Nephron progenitor cell (in vitro differentiated cells): ENCODE measurements at regions not wholly inside any gene's neighbourhood (a gene's known extent, or its start where the extent isn't known, plus 50 kb on each side); places are given as distances from the start of the nearest gene placed in this dataset.

Source experiments
- DNase-seq: peaks from one replicate; pipeline ENCODE4 v3.0.0; 2021
- H3K27ac Mint-ChIP-seq: 2 replicates; pipeline ENCODE4 v1.8.0; 2021; ENCODE audit warnings: mild to moderate bottlenecking, moderate library complexity, mixed read lengths
- H3K27me3 Mint-ChIP-seq: 2 replicates; pipeline ENCODE4 v1.8.0; 2021; ENCODE audit warnings: mild to moderate bottlenecking, low read depth, mixed read lengths; ENCODE audit not compliant: poor library complexity
- H3K36me3 Mint-ChIP-seq: 2 replicates; pipeline ENCODE4 v1.8.0; 2021; ENCODE audit warnings: low read depth, mixed read lengths
- H3K4me1 Mint-ChIP-seq: 2 replicates; pipeline ENCODE4 v1.8.0; 2021; ENCODE audit warnings: mixed read lengths
- H3K4me3 Mint-ChIP-seq: 2 replicates; pipeline ENCODE4 v1.8.0; 2021; ENCODE audit warnings: mild to moderate bottlenecking, moderate library complexity, mixed read lengths
- H3K9me3 Mint-ChIP-seq: 2 replicates; pipeline ENCODE4 v1.8.0; 2021; ENCODE audit warnings: mild to moderate bottlenecking, moderate library complexity, mixed read lengths
- TF ChIP-seq, protein P1 (sequence below): fragments of 200-600 bp; sonication (generic); IDR thresholded peaks from 2 replicates; pipeline ENCODE4 v1.5.0; 2021; ENCODE audit warnings: antibody characterized with exemption

DNA sequence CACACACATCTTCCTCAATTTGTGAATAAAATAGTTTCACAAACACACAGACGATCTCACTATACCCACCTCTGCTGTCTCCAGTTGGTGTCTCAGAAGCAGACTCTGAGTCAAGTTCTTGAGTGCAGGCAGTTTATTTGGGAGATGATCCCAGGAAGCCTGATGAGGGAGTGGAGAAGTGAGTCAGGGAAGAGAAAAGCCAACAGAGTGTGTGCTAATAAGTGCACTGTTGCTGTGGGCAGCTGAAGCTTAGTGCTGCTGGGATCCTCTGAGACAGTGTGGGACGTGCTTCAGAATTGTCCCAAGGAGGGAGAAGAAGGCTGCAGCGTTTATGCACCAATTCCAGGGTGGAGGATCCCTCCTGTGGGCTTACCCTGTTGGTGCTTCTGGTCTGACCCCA is 423.2 kb upstream of the C16orf82 start:
- Mint-ChIP-seq H3K9me3 (no peaks in the 10 kb centered on the region), H3K27ac (no peak overlapping the region), H3K27me3 (peaks cover 32% of the 10 kb centered on the region), H3K36me3 (no peaks in the 10 kb centered on the region), H3K4me3 (no peak overlapping the region), H3K4me1 (peaks cover 25% of the 10 kb centered on the region)
- TF ChIP-seq, protein P1, sequence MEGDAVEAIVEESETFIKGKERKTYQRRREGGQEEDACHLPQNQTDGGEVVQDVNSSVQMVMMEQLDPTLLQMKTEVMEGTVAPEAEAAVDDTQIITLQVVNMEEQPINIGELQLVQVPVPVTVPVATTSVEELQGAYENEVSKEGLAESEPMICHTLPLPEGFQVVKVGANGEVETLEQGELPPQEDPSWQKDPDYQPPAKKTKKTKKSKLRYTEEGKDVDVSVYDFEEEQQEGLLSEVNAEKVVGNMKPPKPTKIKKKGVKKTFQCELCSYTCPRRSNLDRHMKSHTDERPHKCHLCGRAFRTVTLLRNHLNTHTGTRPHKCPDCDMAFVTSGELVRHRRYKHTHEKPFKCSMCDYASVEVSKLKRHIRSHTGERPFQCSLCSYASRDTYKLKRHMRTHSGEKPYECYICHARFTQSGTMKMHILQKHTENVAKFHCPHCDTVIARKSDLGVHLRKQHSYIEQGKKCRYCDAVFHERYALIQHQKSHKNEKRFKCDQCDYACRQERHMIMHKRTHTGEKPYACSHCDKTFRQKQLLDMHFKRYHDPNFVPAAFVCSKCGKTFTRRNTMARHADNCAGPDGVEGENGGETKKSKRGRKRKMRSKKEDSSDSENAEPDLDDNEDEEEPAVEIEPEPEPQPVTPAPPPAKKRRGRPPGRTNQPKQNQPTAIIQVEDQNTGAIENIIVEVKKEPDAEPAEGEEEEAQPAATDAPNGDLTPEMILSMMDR, result no peak
- no peak for DNase-seq

DNA sequence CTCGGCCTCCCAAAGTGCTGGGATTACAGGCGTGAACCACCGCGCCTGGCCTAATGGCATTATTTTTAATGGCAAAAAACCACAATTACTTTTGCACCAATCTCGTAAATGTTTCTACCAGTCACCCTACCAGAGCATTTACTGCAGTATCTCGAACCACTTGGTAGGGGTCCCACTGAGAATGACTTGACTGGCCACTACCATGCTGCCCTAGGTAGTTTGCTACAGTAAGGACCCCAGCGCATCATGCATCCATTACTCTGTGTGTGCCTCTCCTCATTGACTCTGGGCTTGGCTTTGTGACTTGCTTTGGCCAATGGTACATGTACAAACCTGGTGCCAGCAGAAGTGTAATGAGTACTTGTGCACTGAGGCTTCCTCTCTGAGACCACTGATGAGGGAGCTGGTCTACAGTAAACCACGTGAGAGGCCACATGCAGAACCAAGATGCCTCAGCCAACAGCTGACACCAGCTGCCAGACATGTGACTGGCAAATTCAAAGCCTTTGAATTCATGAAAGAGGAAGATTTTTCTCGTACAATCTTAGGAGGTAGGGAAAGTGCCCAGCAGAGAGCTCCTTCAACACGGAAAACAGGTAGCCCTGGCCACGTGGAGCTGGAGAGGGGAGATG is 421.7 kb upstream of the C16orf82 start:
- H3K36me3 Mint-ChIP-seq, result no peaks in the 10 kb centered on the region
- TF ChIP-seq, protein P1, result no peak

DNA sequence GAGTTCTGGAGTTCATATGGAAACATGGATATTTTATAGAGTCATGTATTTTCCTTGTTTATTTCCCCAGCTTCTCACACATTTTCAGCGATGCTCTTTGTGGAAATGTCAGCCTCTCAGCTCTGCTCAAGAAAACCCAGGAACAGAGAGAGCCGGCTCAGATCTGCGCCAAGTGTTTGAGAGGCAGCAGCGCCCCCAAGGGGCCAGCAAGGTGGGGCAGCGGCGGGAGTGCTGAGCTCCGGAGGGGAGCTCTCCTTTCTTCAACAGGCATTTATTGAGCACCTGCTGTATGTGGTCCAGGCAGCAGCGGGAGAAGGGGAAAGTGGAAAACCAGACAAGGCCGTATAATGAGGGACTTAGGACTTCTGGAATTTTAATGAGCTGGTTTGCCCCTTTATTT is 421.1 kb upstream of the C16orf82 start:
- DNase-seq, result peak; percentile 57
- peaks cover 30% of the 10 kb centered on the region for H3K4me1 Mint-ChIP-seq
- H3K9me3 Mint-ChIP-seq, result no peaks in the 10 kb centered on the region
- H3K4me3 Mint-ChIP-seq, result no peak overlapping the region
- no peak overlapping the region for H3K27ac Mint-ChIP-seq
- H3K27me3 Mint-ChIP-seq, result peaks cover 24% of the 10 kb centered on the region
- TF ChIP-seq, protein P1, result peak; percentile 68
- no peaks in the 10 kb centered on the region for H3K36me3 Mint-ChIP-seq

More for the DNA sequence above, 421.7 kb upstream of the C16orf82 start:
- H3K27me3 Mint-ChIP-seq, result peaks cover 30% of the 10 kb centered on the region
- no peak overlapping the region for H3K27ac Mint-ChIP-seq
- no peak overlapping the region for H3K4me3 Mint-ChIP-seq
- H3K9me3 Mint-ChIP-seq, result no peaks in the 10 kb centered on the region
- H3K4me1 Mint-ChIP-seq, result peaks cover 30% of the 10 kb centered on the region
- no peak for DNase-seq

DNA sequence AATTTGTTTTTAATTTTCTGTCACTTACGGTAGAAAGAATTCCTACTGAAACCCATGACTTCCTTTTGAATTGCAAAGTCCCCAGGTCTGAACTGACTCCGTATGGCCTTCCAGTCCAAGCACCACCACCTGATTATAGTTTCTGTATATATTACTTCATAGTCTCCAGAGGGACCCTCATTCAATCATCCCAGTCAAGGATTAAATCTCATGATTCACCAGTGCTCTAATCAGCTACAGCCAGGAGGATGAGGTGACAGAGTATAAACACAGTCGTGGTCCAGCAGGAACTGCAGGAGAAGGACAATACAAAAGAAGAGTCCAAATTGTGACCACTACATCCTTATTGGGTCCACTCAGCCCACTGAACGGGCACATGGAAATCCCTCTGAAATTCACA is 418.9 kb upstream of the C16orf82 start:
- TF ChIP-seq, protein P1, result no peak

DNA sequence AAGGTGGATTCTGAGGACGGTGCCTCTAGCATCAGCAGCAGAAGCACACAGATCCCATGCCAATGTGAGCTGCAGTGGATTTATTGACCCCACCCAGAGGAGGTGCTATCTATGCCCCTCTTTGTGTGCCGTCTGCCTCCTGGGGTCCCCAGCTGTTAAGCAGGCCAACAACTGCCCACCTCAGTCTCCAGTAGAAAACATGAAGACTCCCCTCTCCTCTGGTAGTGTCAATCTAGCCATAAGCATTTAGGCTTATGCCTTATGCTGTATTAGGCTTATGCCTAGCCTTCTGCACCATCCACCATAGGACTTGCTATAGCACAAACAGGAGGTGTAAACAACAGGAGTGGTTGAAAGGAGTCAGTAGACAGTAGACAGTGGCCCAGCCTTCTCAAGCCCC is 417.9 kb upstream of the C16orf82 start:
- Mint-ChIP-seq H3K4me1 (peaks cover 20% of the 10 kb centered on the region), H3K4me3 (no peak overlapping the region)
- DNase-seq, result no peak

More for the DNA sequence above, 418.9 kb upstream of the C16orf82 start:
- no peak for DNase-seq
- Mint-ChIP-seq H3K36me3 (no peaks in the 10 kb centered on the region), H3K4me1 (peaks cover 30% of the 10 kb centered on the region), H3K27ac (no peak overlapping the region), H3K4me3 (no peak overlapping the region), H3K27me3 (peaks cover 20% of the 10 kb centered on the region), H3K9me3 (no peaks in the 10 kb centered on the region)

More for the DNA sequence above, 417.9 kb upstream of the C16orf82 start:
- Mint-ChIP-seq H3K9me3 (no peaks in the 10 kb centered on the region), H3K36me3 (no peaks in the 10 kb centered on the region), H3K27ac (no peak overlapping the region), H3K27me3 (peaks cover 20% of the 10 kb centered on the region)
- TF ChIP-seq, protein P1, result no peak
